Hematopoietic multipotent progenitor cell treated with erythropoietin and hydrocortisone succinate and interleukin-3 and kit ligand, for 15 days (in vitro differentiated cells): ENCODE measurements at regions not wholly inside any gene's neighbourhood (a gene's known extent, or its start where the extent isn't known, plus 50 kb on each side); places are given as distances from the start of the nearest gene placed in this dataset.

Experiments
- DNase-seq: peaks from one replicate; pipeline ENCODE4 v3.0.0-alpha.2; 2015; ENCODE audit warnings: low spot score

- DNase-seq, result no peak
Observed at GRCh38 chr3:189117087-189117486, 54.7 kb upstream of the TPRG1 start.

GRCh38 chr3:189118896-189119295, 52.9 kb upstream of the TPRG1 start:
- no peak for DNase-seq

DNA sequence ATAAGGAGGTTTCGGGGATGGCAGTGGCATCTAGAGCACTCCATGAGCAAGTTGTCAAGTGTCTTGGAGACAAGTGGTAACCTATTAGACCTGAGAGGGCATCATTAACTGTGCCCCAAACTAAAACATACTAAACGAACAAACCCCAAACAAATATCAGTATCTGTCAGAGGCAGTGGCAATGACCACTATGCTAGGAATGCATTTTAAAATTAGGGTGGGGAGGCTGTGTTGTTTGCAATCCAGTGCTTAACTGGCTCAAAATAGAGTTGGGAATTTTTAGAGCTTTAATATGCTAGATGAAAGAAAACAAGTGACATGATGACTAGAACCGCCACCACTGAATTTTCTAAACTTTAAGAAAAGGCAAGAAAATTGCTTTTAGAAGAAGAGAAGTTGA, 51.8 kb upstream of the TPRG1 start:
- no peak for DNase-seq

GRCh38 chr3:189121092-189121491, 50.7 kb upstream of the TPRG1 start:
- DNase-seq, result no peak
